NB4 (cell line): ENCODE measurements at regions not wholly inside any gene's neighbourhood (a gene's known extent, or its start where the extent isn't known, plus 50 kb on each side); places are given as distances from the start of the nearest gene placed in this dataset.

Experiments used
- POLR2A ChIP-seq: IDR thresholded peaks from 2 replicates; pipeline ENCODE4 v1.6.1; 2011; ENCODE audit warnings: mild to moderate bottlenecking; ENCODE audit not compliant: insufficient read length; ENCODE audit errors: extremely low read depth
- TF ChIP-seq, protein P1 (sequence below): IDR thresholded peaks from one replicate; pipeline ENCODE4 v1.5.1; 2012; ENCODE audit warnings: low read depth, low read length

DNA sequence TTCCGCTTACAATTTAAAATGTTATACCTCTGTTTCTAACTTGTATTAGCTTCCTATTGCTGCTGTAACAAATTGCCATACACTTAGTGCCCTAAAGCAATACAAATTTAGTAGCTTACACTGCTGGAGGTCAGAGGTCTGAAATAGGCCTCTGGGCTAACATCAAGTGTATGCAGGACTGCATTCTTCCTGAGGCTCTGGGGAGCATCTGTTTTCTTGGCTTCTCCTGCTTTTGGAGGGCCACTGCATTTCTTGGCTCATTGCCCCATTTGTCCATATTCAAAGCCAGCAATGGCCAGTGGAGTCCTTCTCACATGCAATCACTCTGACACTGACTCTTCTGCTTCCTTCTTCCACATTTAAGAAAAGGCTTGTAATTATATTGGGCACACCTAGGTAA is 639.8 kb upstream of the INTU start:
- TF ChIP-seq, protein P1, sequence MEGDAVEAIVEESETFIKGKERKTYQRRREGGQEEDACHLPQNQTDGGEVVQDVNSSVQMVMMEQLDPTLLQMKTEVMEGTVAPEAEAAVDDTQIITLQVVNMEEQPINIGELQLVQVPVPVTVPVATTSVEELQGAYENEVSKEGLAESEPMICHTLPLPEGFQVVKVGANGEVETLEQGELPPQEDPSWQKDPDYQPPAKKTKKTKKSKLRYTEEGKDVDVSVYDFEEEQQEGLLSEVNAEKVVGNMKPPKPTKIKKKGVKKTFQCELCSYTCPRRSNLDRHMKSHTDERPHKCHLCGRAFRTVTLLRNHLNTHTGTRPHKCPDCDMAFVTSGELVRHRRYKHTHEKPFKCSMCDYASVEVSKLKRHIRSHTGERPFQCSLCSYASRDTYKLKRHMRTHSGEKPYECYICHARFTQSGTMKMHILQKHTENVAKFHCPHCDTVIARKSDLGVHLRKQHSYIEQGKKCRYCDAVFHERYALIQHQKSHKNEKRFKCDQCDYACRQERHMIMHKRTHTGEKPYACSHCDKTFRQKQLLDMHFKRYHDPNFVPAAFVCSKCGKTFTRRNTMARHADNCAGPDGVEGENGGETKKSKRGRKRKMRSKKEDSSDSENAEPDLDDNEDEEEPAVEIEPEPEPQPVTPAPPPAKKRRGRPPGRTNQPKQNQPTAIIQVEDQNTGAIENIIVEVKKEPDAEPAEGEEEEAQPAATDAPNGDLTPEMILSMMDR: no peak
- no peak for TF ChIP-seq POLR2A
